Stomach (tissue), 4 donors: ENCODE measurements at regions not wholly inside any gene's neighbourhood (a gene's known extent, or its start where the extent isn't known, plus 50 kb on each side); places are given as distances from the start of the nearest gene placed in this dataset.

Experiments
- POLR2A ChIP-seq, 4 donors: fragments of 450-650 bp; IDR thresholded peaks; one replicate each; pipeline ENCODE4 v1.6.1; 2016; ENCODE audit warnings: antibody characterized with exemption in 4 of 4, control low read depth in 2 of 4, mild to moderate bottlenecking in 1 of 4, moderate library complexity in 1 of 4
- POLR2AphosphoS5 ChIP-seq, 3 donors: sonication (generic); formaldehyde crosslinking; IDR thresholded peaks; one replicate each; pipeline ENCODE4 v1.6.1; 2016; ENCODE audit warnings: antibody characterized with exemption in 3 of 3
- TF ChIP-seq, protein P1 (sequence below), 7 experiments: fragments of 450-650 bp in 4 of 7; fragments of 200-600 bp in 3 of 7; sonication (generic) in 3 of 7; IDR thresholded peaks; one replicate each; pipeline ENCODE4 v1.5.1; 2016 to 2019; ENCODE audit warnings: antibody characterized with exemption in 7 of 7, control low read depth in 2 of 7, mild to moderate bottlenecking in 1 of 7

GRCh38 chr2:145799595-145800108 lies 1279.7 kb upstream of the ZEB2 start:
- TF ChIP-seq POLR2AphosphoS5 (IDR thresholded peaks at IDR 0.05) (no peak), POLR2A (IDR thresholded peaks at IDR 0.05) (no peak)
- TF ChIP-seq, protein P1, sequence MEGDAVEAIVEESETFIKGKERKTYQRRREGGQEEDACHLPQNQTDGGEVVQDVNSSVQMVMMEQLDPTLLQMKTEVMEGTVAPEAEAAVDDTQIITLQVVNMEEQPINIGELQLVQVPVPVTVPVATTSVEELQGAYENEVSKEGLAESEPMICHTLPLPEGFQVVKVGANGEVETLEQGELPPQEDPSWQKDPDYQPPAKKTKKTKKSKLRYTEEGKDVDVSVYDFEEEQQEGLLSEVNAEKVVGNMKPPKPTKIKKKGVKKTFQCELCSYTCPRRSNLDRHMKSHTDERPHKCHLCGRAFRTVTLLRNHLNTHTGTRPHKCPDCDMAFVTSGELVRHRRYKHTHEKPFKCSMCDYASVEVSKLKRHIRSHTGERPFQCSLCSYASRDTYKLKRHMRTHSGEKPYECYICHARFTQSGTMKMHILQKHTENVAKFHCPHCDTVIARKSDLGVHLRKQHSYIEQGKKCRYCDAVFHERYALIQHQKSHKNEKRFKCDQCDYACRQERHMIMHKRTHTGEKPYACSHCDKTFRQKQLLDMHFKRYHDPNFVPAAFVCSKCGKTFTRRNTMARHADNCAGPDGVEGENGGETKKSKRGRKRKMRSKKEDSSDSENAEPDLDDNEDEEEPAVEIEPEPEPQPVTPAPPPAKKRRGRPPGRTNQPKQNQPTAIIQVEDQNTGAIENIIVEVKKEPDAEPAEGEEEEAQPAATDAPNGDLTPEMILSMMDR (IDR thresholded peaks at IDR 0.05) = no peak
